OCI-M1 (cell line): ENCODE measurements at regions not wholly inside any gene's neighbourhood (a gene's known extent, or its start where the extent isn't known, plus 50 kb on each side); places are given as distances from the start of the nearest gene placed in this dataset.
"Not testable (repeated sequence)": the region's sequence is repeated elsewhere in the genome, so short reads cannot be mapped to it uniquely, and the experiment has no call there.

ENCODE experiments used
- DNase-seq: peaks from one replicate; lab custom pipeline; 2025; lab: John Stamatoyannopoulos, UW

DNA sequence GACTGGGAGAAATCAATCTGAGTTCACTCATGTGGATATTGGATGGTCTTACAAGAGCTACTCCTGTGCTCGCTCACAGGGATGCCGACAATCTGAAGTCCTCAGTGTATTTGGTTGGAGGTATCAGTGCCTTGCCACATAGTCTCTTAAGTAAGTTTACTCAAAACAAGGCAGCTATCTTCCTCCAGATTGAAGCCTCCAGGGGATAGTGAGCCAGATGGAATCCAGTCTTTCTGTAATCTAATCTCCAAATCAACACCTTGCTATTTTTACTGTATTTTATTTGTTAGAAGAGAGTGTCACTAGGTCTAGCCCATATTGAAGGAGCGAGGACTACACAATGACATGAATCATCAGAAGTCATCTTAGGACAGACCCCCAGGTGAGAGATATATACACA lies 456.6 kb upstream of the POT1 start:
- no peak for DNase-seq

DNA sequence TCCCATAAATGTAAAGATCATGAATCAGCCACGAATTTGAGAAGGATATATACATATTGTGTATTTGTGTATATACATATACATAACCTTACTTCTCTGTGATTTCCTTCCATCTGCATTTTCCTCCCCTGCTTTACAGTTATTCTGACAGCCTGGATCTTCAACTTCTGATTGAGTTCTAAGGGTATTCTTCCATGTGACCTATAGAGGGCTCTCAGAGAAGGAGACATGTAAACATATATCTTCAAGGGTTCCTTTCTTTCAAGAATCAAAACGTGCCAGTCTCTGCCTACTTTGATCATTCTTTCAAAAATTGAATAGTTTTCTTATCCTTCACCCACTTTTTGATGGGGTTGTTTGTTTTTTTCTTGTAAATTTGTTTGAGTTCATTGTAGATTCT lies 453.7 kb upstream of the POT1 start:
- DNase-seq, result peak; percentile 31

DNA sequence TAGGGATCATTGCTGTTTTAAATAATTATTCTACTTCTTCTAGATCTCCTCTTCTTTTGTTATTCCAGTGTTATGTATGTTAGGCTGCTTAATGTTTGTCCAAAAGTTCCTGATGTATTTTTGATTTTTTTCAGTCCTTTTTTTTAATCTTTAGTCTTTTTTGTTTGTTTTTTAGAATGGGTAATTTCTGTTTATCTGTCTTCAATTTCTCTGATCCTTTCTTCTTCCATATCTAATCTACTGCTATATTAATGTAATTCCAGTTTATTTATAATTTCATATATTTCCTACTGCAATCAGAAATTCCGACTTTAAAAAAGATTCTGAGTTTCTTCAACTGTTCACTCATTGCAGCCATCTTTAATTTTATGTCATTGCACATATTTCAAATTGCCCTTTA lies 452.8 kb upstream of the POT1 start:
- no peak for DNase-seq

DNA sequence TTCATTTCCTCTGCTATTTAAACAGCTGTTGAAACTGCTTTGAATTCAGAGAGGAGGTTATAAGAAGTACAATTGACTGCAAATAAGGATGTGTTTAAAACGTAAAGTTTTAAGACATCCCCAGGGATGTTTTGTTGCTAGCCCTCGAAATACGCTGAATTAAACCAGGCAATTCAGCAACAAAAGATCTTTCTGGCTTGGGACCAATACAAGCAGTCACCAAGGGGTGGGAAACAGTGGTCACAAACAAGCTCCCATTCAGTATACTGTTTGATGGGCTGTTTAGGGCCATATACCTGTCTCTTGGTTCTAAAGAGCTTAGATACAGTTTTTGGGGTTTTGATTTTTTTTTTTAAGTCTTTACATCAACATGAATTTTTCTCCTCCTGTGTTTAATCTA lies 446.3 kb upstream of the POT1 start:
- DNase-seq, result no peak

DNA sequence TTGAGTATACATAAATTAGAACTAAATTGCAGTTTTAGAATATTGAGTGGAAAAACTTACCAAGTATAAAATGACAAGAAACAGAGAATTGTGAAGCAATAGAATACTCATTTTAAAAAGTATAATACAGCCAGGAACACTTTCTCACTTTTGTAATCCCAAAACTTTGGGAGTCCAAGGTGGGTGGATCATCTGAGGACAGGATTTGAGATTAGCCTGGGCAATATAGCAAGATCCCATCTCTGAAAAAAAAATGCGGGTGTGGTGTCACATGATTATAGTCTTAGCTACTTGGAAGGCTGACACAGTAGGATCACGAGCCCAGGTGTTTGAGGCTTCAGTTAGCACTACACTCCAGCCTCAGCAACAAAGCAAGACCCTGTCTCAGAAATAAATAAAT lies 440.9 kb upstream of the POT1 start:
- DNase-seq, result no peak

DNA sequence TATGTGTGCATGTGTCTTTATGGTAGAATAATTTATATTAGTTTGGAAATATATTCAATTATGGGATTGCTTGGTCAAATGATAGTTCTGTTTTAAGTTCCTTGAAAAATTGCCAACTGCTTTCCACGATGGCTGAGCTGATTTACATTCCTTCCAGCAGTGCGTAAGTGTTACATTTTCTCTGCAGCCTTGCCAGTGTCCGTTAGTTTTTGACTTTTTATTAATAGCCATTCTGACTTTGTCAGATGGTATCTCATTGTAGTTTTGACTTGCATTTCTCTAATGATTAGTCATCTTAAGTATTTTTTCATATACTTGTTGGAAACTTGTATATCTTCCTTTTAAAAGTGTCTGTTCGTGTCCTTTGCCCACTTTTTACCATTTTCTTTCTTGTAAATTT lies 434.2 kb upstream of the POT1 start:
- no peak for DNase-seq

DNA sequence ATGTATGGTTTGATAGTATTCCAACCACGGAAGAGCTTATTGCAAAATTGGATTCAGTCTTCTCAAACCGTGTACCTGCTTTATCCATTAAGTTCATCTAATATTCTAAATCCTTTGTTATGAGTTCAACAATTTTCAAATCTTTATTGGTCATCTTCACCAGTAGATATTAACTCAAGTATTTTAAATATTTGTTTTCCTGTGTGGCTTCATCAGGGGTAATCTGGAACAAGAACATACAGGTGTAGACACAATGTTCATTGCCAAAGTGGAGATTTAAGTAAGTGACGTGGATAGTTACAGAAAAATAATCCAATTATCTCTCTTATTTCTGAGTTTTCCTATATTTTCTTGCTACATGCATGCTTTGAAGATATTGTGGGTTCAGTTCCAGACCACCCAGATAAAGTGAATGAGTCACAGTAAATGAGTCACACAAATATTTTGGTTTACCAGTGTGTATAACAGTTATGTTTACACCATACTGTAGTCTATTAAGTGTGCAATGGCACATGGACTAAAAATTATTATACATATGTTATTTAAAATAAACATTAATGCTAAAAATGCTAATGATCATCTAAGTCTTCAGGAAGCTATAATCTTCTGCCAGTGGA lies 429.0 kb upstream of the POT1 start:
- no peak for DNase-seq

DNA sequence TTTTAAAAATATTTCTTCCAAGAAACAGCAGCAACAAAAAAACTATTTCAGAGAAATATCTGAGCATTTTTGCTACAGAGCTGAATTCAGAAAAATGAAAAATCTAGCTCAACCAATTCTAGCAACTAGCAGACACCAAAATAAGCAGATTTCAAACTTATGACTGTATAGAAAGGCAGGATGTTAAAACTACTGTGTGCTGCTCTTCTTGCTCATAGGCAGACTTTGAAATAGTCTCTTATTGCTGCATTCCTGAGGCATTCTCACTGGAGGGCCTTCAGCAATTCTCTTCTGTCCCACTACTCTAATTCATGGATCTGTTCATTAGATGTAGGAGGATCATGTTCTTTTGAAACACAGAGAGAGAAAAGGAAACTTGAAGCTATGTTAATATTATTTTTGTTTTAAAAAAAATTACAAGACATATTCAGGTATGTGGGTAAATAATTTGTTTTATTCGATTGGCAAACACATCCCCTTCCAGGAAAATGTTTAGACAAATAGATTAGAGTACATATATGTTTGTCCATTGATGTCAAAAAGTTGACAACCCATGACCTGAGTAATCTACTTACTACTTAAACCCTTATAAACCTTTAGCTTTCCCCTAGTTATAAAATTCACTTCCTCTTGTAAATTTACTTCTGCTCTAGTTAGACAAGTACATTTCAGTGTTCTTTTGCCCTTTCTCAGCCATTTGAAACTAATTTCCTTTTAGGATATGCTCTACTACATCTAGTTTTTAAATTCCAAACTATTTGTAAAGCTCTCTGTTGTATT lies 428.2 kb upstream of the POT1 start:
- peak; percentile 3 for DNase-seq

DNA sequence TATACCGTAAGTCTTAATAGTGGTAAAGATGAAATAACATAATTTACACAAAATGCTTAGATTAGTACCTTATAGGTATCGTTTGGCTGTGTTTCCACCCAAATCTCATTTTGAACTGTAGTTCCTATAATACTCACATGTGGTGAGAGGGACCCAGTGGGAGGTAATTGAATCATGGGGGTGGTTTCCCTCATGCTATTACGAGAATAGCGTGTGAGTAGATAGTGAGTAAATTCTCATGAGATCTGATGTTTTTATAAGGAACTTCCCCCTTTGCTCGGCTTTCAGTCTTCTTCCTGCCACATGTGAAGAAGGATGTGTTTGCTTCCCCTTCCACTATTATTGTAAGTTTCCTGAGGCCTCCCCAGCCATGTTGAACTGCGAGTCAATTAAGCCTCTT lies 426.3 kb upstream of the POT1 start:
- peak; percentile 67 for DNase-seq

DNA sequence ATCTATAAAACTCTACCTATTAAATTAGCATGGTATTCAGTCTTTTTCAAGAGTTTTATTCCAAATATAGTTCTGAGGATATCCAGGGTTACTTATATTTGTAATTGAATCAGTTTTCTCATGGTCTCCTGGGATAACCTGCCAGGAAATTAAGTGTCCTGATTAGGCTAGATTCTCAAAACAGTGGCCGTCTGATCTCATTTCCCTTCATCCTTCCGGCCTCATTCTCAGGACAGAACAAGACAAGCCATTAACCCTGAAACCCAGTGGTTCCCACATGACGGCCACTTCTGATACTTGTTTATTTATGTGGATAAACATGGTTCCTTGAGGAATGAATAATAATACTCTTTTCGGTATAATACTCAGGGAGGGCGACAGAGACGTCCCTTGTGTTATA lies 417.6 kb upstream of the POT1 start:
- DNase-seq, result no peak

DNA sequence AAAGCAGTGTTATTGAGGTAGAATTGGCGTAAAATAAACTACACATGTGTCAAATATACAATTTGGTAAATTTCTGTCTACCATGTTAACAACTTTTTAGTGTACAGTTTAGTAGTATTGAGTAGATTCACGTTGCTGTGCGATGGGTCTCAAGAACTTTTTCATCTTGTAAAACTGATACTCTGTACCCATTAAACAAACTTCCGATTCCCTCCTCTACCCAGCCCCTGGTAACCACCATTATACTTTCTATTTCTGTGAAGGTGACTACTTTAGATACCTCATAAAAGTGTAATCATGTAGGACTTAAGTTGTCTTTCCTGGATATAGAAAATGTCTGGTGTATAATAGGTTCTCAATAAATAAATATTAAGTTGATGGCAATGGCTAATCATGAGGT lies 408.5 kb upstream of the POT1 start:
- no peak for DNase-seq

DNA sequence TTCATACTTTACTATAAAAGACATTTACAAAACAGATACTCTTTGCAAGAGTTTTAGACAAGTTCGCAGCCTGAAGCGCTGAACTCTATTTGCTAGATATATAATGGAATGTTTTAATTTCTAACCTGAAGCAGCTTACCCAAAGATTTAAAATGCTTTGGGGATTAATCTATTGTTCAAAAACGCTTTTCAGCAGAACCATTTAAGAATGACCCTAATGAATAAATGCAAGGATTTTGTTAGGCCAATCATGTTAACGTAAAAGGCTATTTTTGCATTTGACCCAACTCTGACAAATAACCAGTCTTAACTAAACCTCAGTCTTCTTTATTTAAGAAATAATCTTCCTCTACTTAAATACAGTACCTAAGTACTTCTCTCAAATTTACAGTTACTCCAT lies 406.7 kb upstream of the POT1 start:
- no peak for DNase-seq

DNA sequence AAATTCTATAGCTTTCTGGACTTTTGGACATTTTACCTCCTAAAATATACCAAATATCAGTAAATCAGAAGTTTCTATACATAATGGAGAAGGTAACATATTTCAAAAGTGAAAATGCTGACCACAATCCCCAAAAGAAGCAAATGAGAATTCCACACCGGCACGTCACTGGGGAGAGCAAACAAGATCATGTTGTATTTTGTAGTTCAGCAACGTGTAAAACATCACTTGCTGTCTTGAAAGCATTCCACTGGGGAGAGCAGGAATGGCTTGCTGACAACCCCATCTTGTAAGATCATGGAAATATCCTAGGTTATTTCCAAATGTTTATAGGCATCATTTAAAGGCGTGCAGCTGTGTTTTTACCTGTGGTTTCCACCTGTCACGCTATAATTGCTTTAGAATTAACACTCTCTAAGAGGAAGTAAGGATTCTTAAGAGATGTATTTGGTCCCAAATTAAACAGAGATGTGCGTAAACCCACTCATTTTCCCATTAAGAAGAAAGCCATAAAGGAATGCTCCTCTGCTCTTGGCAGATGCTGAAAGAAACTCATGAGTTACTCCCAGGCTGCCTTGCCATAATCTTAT lies 397.1 kb upstream of the POT1 start:
- no peak for DNase-seq

DNA sequence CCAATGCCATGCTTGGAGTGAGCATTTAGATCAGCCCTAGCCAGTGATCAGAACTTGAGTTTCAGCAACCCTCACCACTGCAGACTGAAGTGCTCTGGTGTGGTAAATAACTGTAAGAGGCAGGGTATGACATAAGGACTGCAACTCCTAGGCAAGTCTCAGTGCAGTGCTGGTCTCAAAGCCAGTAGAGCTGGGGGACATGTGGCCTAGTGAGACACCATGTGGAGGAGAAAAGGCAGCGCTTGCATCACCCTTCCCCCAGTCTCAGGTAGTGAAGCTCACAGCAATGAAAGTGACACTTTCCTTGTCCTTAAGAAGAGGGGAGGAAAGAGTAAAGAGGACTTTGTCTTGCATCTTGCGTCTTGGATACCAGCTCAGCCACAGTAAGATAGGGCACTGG lies 386.8 kb upstream of the POT1 start:
- DNase-seq, result peak; percentile 61

DNA sequence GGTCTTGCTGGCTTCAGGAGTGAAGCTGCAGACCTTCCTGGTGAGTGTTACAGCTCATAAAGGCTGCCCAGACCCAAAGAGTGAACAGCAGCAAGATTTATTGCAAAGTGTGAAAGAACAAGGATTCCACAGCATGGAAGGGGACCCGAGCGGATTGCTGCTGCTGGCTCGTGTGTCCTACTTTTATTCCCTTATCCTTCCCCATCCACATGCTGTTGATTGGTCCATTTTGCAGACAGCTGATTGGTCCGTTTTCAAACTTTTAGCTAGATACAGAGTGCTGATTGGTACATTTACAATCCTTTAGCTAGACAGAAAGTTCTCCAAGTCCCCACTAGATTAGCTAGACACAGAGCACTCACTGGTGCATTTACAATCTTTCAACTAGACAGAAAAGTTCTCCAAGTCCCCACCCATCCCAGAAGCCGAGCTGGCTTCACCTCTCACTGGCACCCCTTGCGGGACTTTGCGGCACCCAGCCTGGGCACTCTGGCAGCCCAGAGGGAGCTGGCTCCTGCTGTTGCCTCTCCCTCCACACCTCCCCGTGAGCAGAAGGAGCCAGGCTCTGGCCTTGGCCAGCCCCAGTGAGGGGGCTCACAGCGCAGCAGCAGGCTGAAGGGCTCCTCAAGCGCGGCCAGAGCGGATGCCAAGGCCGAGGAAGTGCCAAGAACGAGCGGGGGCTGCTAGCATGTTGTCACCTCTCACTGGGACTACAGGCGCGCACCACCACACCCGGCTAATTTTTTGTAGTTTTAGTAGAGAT lies 369.6 kb upstream of the POT1 start:
- DNase-seq, result no peak

DNA sequence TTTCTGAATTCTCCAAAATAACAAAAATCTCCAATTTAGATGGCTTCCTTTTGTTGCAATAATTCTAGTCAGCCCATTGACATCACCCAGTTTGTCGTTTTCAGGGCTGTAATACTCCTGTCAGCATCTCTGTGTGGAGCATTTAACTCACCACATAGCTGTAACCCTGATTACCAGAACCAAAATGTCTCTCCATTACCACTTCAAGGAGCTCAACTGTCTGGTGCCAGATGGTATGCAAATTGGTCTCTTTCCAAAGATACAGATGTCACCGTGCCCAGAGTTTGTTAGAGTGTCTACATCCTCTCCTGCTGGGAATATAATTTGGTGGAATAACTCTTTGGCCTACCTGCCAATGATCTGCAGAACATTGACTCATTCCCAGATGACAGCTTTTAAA lies 350.3 kb upstream of the POT1 start:
- no peak for DNase-seq

DNA sequence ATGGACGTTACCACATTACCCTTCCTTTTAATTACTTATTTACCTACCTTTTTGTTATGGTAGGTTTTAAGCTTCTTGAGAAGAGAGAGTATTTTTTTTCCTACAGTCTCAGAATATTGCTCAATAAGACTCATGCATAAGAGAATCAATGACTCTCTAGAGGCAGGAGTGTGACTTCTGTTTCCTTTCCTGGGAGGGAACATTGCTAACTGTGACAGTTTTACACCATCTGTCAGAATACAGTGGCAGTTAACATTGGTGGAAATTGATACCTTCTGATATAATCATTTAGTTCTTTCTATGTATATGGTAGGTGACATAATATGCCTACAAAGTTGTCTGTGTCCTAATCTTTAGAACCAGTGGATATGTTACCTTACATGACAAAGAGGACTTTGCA lies 348.7 kb upstream of the POT1 start:
- DNase-seq, result no peak

DNA sequence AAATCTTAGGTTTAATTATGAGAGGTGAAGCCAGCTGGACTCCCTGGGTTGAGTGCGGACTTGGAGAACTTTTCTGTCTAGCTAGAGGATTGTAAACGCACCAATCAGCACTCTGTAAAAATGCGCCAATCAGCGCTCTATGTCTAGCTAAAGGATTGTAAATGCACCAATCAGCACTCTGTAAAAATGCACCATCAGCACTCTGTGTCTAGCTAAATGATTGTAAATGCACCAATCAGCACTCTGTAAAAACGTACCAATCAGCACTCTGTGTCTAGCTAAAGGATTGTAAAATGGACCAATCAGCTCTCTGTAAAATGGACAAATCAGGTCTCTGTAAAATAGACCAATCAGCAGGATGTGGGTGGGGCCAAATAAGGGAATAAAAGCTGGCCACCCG lies 345.1 kb upstream of the POT1 start:
- not testable (repeated sequence) for DNase-seq

DNA sequence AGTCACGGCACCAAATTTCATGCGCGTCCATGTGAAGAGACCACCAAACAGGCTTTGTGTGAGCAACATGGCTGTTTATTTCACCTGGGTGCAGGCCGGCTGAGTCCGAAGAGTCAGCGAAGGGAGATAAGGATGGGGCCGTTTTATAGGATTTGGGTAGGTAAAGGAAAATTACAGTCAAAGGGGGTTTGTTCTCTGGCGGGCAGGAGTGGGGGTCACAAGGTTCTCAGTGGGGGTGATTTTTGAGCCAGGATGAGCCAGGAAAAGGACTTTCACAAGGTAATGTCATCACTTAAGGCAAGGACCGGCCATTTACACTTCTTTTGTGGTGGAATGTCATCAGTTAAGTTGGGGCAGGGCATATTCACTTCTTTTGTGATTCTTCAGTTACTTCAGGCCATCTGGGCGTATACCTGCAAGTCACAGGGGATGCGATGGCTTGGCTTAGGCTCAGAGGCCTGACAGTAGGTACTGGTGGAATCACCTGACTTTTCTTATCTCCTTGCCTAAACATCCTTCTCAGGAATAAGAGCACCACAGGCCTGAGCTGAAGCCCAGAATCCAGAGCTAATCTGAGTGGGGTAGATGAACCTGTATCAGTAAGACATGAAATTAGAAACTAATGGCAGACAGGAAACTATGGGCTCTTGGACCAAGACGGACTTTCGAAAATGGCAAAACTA lies 334.7 kb upstream of the POT1 start:
- DNase-seq, result not testable (repeated sequence)

DNA sequence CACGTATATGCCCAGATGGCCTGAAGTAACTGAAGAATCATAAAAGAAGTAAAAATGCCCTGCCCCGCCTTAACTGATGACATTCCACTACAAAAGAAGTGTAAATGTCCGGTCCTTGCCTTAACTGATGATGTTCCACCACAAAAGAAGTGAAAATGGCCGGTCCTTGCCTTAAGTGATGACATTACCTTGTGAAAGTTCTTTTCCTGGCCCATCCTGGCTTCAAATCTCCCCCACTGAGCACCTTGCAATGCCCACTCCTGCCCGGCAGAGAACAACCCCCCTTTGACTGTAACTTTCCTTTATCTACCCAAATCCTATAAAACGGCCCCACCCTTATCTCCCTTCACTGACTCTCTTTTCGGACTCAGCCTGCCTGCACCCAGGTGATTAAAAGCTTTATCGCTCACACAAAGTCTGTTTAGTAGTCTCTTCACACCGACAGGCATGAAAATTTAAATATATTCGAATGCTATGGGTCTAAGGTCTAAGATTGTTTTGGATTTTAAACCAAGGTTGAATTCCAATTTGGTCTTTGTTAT lies 329.3 kb upstream of the POT1 start:
- DNase-seq, result peak; percentile 14

DNA sequence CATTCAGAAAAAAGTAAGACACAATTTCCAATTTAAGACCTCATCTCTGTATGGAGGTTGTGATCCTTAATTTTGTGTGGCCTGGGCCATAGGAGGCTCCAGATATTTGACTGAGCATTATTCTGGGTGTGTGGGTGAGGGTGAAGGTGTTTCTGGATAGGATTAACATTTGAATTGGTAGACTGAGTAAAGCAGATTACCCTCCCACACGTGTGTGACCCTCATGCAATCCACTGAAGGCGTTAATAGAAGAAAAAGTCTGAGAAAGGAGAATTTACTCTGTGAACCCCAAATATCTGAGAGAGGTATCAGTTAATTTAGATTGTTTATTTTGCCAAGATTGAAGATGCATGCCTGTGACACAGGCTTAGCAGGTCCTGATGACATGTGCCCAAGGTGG lies 328.0 kb upstream of the POT1 start:
- no peak for DNase-seq

DNA sequence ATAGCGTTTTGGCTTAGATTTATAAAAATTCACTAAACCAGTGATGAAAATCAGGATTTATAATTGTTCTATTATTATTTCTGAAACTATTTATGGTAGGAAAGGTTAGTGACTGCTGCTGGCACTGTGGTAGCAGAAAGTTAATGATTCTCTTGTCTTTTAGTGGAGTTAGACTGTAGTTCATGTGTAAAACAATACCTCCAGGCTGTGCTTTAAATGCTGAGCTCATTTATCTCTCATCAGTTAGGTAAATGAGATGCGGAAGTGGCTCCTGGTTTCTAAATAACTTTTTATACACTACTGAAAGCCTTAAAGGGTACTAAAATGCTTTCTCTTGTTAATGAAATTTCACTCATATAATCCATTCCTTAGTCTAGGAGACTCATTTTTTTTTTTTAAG lies 326.8 kb upstream of the POT1 start:
- DNase-seq, result peak; percentile 31
